ENCODE measurements at regions not wholly inside any gene's neighbourhood (a gene's known extent, or its start where the extent isn't known, plus 50 kb on each side); places are given as distances from the start of the nearest gene placed in this dataset.
"Not testable (repeated sequence)": the region's sequence is repeated elsewhere in the genome, so short reads cannot be mapped to it uniquely, and the experiment has no call there.

DNA sequence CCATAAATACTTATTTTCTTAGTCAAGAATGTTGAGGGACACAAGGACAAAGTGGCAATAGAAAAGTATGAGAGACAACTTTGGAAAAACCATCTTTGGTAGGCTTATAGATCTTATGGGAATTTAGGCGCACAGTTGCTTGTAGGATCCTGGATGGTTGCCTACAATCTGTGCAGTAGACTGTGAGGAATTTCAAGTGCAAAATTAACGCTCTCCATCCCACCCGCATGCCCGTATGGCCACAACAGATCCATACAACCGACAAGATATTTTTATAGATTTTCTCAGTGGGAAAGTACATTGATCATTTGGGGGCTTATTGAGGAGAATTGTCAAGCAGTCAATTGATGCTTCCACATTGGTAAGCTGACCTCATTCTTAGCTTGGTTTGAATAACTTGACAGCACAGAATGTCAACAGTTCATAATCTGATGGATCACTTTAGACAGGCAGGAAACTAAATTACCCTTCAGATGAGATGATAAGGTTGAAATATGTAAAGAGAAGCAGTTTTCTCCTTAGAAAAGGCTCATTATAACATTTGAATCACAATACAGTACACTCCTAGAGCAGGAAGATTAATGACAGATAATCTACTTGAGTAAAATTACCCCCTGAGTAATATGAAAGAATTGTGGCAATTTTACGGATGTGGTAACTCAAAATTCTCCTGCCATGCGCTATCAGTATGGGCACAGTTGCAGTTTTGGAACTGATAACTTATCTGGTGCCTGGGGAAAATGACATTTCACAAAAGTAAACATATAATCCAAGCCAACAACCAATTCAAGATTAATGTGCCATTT is 479.7 kb downstream of the KIF20B start:
- no peak for DNase-seq (ENCODE audit: low read depth in 2 of 2)

DNA sequence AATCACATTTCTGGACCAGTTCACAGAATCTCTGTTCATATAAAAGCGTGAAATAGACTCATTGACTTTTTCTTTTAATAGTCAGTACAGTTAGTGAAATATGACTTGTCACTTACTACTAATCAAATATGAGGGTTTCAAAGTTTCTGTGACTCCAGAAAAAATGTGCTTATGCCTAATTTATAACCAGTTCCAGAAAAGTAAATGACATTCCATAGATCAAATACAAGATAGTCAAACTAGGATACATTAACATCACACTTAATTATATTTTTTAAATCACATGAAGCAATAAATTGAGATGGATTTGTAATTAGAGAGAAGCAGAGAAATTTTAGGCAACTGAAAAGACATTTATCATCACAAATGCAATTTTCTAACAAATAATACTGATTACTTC is 491.4 kb downstream of the KIF20B start:
- no peak for DNase-seq (ENCODE audit: low read depth in 2 of 2)

DNA sequence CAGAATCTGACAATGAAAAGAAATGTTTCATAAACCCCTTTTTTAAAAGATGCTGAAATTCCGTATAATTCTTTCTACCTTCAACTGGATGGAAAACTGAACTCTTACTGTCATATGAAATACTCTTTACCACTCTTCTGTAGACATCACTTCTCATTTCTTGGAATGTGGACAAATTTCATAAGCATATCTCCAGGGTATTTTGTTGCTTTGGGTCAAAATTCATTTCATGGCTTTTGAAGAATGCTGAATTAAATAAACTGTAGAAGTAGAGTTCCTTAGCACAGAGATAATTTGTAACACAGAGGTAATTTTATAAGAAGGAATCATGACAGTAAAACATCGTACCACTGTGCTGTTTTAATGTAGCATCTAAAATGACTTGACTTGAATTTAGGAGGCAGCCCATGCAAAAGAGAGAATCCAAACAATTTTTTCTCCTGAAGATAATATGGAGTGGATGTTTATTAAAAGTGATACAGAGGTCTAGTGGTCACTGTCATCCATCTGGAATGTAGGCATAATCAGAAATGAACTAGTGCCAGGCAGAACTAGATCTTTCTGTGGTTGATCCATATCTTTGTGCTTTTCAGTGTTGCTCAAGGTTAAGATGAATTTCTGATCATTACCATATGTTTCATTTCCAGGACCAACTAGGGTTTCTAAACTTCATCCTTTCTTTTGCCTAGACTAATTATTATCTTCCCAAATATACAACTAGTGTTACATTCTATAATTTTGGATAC is 492.0 kb downstream of the KIF20B start:
- no peak for DNase-seq (ENCODE audit: low read depth in 2 of 2)

DNA sequence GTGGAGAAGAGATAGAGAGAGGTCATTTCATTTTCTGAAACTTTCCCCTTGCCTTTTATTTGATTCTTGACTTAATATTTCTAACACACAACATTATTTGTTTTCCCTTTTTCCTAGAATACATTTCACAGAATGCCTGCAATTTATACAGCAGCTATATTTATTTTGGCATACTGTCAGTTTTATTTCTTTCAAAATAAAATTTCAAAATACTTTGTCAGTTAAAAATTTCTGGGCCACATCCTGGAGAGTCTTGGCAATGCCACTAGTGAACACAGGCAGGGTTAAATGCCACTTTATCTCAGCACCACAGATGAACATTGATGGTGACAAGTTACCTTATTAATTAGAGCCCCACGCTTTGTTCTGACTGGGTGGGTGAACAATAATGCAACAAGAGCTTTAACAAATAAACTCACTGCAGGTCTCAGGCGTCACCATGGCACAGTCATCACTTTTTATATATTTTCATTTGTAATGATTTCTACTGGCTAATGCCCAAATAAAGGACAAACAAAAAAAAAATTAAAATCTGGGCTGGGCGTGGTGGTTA is 494.0 kb downstream of the KIF20B start:
- DNase-seq (ENCODE audit: low read depth in 2 of 2) = no peak

DNA sequence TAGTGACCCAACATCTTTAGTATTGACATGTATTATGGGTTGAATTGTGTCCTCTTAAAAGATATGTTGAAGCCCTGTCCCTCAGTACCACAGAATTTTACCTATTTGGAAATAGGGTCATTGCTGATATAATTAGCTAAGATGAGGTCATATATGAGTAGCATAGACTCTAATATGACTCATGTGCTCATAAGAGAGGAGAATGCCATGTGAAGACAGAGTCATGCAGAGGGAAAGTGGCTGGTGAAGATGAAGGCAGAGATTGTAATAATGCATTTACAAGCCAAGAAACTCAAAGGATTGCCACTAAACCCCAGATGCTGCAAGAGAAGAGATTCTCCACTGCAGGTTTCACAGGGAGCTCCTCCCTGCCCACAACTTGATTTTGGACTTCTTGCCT is 496.4 kb downstream of the KIF20B start:
- DNase-seq (ENCODE audit: low read depth in 2 of 2) = no peak

DNA sequence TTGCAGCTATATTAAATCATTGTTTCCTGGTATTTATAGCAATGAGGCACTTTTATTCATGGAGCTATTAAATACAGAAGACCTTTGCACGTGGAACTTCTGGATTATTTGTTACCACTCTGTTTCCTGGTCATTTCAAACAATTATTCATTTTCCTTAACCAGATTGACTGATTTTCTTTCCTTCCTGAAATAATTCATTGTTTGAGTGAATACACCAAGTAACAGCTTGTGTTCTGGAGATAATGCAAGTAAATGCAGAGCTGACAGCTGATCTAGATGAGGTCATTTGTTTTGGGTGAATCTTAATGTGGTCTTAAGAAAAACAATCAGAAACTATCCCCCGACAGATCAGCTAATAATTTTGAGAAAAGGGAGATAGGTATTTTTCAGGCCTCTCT is 497.7 kb downstream of the KIF20B start:
- no peak for DNase-seq (ENCODE audit: low read depth in 2 of 2)

DNA sequence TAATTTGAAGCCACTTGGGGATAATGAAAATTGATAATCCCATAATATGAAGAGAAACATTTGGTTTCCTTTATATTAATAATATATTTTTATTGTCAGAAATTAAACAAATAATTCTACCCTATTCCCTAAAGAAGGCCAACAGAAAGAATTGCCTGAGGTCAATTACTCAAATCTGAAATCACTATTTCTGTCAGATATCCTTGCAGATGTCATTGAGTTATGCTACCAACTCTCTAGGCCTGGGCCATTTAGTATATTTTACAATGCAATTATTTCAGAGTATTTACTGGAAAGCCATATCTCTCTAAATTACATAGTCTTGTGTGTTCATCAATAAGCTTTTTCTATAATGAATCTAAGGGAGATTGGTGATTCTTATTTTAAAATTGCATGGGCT is 498.1 kb downstream of the KIF20B start:
- no peak for DNase-seq (ENCODE audit: low read depth in 2 of 2)

DNA sequence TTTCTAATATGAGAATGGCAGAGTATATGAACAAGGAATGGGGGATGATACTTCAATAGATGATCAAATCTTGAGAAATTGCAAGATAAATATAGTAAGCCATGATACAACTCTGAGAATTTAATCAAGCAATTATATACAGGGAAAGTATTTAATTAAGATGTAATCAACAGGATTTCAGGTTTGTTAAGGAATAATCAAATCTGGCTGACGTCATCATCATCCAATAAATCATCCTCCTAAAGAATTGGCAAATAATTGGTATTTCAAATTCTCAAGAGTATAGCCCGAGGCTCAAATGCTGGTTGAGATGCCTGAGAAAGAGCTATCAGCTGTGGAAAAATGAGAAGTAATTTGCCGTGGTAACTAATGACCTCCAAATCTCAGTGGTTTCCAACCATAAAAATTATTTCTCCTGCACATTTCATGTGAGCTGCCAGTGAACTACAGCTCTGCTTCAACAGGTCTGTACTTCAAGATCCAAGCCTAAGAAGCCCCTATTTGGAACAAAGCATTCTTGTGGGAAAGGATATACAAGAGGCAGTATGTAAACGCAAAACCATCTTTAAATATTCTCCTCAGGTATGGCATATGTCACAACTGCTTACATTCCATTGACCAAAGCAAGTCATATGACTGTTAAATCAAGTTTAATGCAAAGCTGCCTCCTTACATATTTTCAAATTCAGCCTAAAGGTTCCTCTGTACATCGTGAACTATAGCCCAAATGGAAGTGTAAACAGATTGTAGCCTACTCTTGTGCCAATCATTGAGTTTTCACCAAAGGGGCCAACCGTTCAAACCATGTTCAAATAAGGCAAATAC is 503.0 kb downstream of the KIF20B start:
- DNase-seq (ENCODE audit: low read depth in 2 of 2) = no peak

DNA sequence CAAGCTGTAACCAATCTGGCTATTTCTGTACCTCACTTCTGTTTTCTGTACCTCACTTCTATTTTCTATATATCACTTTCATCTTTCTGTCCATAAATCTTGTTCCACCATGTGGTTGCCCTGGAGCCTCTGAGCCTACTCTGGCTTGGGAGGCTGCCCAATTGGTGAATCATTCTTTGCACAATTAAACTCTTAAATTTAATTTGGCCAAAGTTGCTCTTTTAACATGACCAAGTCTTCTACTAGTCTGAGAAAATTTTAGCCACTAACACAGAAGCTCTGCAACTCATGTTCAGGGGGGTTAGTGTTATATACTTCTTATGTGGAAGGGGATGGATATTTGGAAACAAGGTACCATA is 503.5 kb downstream of the KIF20B start:
- no peak for DNase-seq (ENCODE audit: low read depth in 2 of 2)

DNA sequence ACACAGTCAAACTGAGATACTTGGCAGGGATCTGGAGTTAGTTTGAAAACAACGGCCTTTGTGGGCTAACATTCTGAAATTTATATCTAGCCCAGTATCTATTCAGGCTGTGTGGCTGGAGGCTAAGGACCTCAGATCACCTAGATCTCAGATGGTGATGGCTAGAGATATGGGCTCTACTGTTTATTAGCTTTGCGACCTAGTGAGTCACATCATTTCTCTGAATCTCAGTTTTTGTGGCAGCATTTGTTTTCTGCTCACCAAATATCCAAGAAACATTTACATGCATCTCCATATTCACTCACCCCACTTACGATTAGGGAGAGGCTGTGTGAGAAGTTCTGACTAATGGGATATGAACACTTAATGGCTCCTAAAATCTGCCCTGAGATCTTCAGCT is 503.9 kb downstream of the KIF20B start:
- DNase-seq (ENCODE audit: low read depth in 2 of 2) = no peak

DNA sequence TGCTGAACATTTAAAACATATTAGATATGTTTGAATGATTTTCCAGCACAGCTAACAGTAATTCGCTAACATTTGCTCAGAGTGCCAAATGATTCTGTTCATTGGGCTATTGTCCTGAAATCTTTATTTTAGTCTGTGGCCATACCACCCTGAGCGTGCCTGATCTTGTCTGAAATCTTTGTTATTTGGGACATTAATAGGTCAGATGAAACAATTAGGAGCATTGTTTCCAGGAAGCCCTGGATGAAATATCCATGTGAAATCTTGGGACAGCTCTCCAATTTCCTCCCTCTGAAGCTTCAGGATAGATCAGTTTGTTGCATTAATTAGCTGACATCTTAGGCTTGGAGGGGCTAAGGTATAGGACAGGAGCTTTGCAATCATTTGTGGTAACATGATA is 512.0 kb downstream of the KIF20B start:
- DNase-seq (ENCODE audit: low read depth in 2 of 2) = no peak

DNA sequence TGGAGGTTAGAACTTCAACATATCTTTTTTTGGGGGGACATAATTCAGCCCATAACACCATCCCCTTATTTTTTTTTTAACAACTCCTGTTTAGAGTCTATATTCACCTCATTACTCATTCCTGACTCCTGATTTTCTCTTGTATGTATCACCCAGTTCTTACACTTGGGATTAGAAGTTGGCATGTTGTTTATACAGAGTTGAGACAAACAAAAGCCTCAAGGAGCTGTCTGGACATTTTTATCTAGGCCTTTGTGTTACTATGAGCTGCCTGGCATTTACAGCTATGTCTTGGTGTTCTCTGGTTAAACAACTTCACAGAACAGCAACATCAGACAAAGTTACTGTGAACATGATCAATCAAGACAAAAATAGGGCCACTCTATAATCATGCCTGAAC is 517.5 kb downstream of the KIF20B start:
- no peak for DNase-seq (ENCODE audit: low read depth in 2 of 2)

DNA sequence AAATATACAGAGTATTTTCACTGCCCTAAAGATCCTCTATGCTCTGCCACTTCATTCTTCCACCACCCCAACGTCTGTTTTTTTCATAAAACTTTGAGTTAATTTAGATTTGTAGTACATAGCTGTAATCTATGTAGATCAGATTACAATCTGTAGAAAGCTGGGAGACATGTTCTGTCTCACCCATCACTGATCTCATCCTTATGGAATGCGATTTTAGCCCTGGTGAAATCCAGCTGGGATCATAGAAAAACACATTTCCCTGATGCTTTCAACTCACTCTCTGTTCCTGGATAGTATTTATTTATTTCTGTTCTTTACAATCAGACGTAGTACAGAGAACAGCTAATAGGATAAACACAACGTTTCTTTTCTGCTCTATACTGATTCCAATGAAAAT is 521.0 kb downstream of the KIF20B start:
- no peak for DNase-seq (ENCODE audit: low read depth in 2 of 2)

DNA sequence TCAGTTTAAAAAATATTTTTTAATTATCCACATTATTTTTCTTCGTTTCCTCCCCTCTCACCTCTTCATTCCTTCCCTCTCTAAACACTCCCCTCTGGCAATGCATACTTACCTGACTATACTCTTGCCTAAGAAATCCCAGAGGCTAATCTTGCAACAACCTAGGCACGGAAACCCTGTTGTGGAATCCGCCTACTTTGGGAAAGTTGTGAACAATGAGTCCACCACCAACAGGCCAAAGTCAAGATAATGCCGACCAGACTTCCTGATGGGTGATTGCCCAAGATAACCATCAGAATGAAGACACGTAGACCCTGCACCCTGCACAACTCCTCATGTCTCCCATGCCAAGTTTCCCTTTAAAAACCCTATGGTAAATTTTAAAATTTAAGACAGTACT is 521.5 kb downstream of the KIF20B start:
- no peak for DNase-seq (ENCODE audit: low read depth in 2 of 2)

DNA sequence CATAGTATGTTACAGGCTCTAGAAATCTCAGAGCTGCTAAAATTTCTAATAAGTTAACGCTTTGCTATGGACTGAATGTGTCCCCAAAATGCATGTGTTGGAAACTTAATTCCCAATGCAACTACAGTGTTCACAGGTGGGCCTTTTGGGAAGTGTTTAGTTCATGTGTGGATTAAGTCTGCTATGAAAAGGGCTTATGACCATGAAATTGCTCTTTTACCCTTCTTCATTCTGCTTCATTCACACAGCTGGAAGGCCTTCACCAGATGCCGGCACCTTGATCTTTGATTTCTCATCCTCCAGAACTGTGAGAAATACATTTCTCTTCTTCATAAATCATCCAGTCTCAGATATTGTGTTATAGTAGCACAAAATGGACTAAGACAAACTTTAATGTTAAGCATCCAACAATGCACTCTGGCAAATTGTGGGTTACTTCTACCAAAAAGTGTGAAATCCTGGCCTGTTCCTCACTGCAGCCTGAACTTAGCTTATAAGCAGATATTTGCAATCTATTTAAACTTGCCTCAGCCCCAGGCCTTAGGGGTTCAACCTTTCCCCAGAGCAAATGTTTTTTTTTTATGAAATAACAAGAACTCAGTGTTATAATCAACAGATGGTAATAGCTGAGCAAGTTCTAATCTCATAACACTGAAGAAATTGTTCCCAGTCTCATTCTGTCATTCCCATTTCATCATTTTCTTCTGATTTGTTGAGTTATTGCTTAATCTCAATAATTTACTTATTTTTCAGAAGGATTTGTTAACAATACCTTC is 523.6 kb downstream of the KIF20B start:
- no peak for DNase-seq (ENCODE audit: low read depth in 2 of 2)

DNA sequence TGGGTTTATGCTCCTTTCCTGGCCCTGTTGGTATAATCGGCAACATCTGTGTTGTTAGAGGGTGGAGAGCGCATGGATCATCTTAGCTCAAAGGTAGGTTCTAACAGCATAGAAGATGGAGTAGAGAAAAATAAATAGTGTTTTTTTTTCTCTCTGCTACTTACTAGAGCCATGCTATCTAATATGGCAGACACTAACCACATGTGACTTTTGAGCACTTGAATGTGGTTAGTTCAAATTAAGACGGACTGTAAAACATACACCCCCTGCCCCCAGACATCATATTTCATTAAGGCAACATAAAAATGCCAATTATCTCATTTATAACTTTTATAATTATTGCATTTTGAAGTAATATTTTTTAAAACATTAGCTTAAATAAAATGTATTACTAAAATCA is 525.1 kb downstream of the KIF20B start:
- DNase-seq (ENCODE audit: low read depth in 2 of 2) = no peak

DNA sequence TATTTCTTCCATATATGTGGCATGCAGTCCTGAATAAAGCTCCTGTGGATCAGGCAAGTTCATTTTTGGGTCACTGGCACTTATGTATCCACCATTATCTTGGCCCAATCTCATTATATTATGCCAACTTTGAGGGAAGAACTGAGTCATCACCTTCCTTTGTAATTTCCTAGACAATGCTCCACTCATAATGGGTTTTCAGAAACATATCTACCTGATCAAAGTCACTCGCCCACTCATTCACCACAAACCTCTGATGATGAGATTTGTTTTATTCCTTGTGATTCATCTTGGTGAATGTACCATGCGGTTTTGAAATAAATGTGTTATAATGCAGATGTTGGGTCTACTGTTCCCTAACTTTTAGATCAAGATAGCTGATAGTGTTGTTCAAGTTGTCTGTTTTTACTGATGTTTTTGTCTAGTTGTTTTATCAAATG is 525.8 kb downstream of the KIF20B start:
- DNase-seq (ENCODE audit: low read depth in 2 of 2) = peak in 1 of 2 donors; percentile 30

DNA sequence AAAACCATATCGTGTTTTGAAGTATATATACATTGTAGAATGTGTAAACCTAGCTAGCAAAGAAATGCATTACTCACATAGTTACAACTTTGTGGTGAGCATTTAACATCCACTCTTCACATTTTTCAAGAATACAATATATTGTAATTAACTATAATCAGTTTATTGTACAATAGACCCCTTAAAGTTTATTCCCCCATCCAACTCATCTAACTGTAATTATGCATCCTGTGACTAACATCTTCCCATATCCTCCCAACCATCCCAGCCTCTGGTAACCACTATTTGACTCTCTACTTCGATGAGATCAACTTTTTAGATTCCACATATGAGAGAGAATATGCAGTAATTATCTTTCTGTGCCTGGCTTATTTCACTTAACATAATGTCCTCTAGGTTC is 526.4 kb downstream of the KIF20B start:
- no peak for DNase-seq (ENCODE audit: low read depth in 2 of 2)

DNA sequence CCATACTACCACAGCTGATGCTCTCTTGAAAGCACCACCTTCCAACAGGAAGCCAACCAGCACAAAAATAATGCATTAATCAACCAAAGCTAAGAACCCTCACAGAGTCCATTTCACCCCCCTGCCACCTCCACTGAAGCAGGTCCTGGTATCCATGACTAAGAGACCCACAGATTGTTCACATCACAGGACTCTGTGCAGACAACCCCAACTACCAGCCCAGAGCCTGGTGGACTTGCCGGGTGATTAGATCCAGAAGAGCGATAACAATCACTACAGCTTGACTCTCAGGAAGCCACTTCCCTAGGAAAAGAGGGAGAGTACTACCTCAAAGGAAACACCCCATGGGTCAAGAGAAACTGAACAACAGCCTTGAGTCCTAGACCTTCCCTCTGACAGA is 528.1 kb downstream of the KIF20B start:
- DNase-seq (ENCODE audit: low read depth in 2 of 2) = no peak

DNA sequence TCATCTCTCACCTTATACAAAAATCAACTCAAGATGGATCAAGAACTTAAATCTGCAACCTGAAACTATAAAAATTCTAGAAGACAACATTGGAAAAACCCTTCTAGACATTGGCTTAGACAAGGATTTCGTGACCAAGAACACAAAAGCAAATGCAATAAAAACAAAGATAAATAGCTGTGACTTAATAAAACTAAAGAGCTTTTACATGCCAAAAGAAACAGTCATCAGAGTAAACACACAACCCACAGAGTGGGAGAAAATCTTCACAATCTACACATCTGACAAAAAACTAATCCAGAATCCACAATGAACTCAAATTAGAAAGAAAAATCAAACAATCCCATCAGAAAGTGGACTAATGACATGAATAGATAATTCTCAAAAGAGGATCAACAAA is 532.4 kb downstream of the KIF20B start:
- DNase-seq (ENCODE audit: low read depth in 2 of 2) = not testable (repeated sequence)

DNA sequence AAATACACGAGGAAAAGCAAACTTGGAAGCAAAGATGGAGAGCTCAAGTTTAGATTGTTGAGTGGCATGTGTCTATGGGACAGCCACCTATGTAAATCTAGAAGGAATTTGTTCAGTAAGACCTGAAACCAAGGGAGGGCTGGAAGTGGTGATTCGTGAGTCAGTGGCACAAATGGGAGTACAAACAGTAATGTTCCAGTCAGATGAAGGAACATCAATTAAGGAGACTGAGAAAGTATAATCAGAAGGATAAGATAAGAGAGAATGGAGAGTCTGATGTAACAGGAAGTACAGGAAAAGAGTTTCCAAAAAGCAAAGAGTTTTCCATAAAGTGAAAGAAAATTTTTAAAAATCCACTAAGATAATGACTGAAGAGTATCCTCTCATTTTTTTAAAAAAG is 544.2 kb downstream of the KIF20B start:
- DNase-seq (ENCODE audit: low read depth in 2 of 2) = no peak

All from stimulated activated CD8-positive, alpha-beta memory T cell treated with anti-CD3 and anti-CD28 coated beads, Interleukin-15, amount 100 ng/mL, for 48 hours (primary cell).